ENCODE measurements at regions not wholly inside any gene's neighbourhood (a gene's known extent, or its start where the extent isn't known, plus 50 kb on each side); places are given as distances from the start of the nearest gene placed in this dataset.

- Histone ChIP-seq H3K27ac (ENCODE audit: low read depth in 2 of 2, low read length in 2 of 2) (no peak overlapping the region), H3K4me1 (ENCODE audit: control insufficient read depth in 2 of 3, insufficient read depth in 2 of 3, low read depth in 1 of 3, low read length in 3 of 3) (peaks cover 0 to 8% (median 7%) of the 10 kb centered on the region in 3 donors), H3K9ac (ENCODE audit: low read length in 3 of 3) (no peak overlapping the region), H3K9me3 (ENCODE audit: control insufficient read depth in 2 of 3, insufficient read depth in 1 of 3, low read length in 3 of 3) (no peaks in the 10 kb centered on the region), H3K27me3 (ENCODE audit: control insufficient read depth, insufficient read depth, low read length) (no peaks in the 10 kb centered on the region), H3K36me3 (ENCODE audit: control insufficient read depth in 2 of 3, insufficient read depth in 3 of 3, low read length in 3 of 3) (no peaks in the 10 kb centered on the region), H3K4me3 (ENCODE audit: low read length in 3 of 3) (no peak overlapping the region)
- intact Hi-C loops (cut with DNase I), result no loop called here
- FAIRE-seq, result no peak
- no peak for DNase-seq
- TF ChIP-seq CTCF (IDR thresholded peaks at IDR 0.05; ENCODE audit: borderline replicate concordance, extremely low read depth, insufficient read depth), result no peak
Observed at GRCh38 chr4:123476089-123476488, 79.5 kb downstream of the SPRY1 start.

- peaks cover 0 to 8% (median 7%) of the 10 kb centered on the region in 3 donors for H3K4me1 ChIP-seq (ENCODE audit: control insufficient read depth in 2 of 3, insufficient read depth in 2 of 3, low read depth in 1 of 3, low read length in 3 of 3)
- no peaks in the 10 kb centered on the region for H3K36me3 ChIP-seq (ENCODE audit: control insufficient read depth in 2 of 3, insufficient read depth in 3 of 3, low read length in 3 of 3)
- DNase-seq (peak in 2 of 5 donors; percentile 14 to 28), FAIRE-seq (no peak)
- no peaks in the 10 kb centered on the region for H3K27me3 ChIP-seq (ENCODE audit: control insufficient read depth, insufficient read depth, low read length)
- TF ChIP-seq CTCF (IDR thresholded peaks at IDR 0.05; ENCODE audit: borderline replicate concordance, extremely low read depth, insufficient read depth), result no peak
- no peak overlapping the region for H3K27ac ChIP-seq (ENCODE audit: low read depth in 2 of 2, low read length in 2 of 2)
- H3K9ac ChIP-seq (ENCODE audit: low read length in 3 of 3), result no peak overlapping the region
- H3K9me3 ChIP-seq (ENCODE audit: control insufficient read depth in 2 of 3, insufficient read depth in 1 of 3, low read length in 3 of 3), result no peaks in the 10 kb centered on the region
- H3K4me3 ChIP-seq (ENCODE audit: low read length in 3 of 3), result peak overlapping the region in 1 of 3 donors; percentile 3
- intact Hi-C loops (cut with DNase I), result no loop called here
Observed at GRCh38 chr4:123477711-123478209, 81.2 kb downstream of the SPRY1 start.

GRCh38 chr4:123478859-123479345 is 82.3 kb downstream of the SPRY1 start:
- TF ChIP-seq CTCF (IDR thresholded peaks at IDR 0.05; ENCODE audit: borderline replicate concordance, extremely low read depth, insufficient read depth), result no peak
- DNase-seq, result peak in 4 of 5 donors; percentile 70 to 81 (median 76)
- intact Hi-C loops (cut with DNase I), result no loop called here
- Histone ChIP-seq H3K27ac (ENCODE audit: low read depth in 2 of 2, low read length in 2 of 2) (no peak overlapping the region), H3K9ac (ENCODE audit: low read length in 3 of 3) (no peak overlapping the region), H3K4me3 (ENCODE audit: low read length in 3 of 3) (no peak overlapping the region), H3K36me3 (ENCODE audit: control insufficient read depth in 2 of 3, insufficient read depth in 3 of 3, low read length in 3 of 3) (no peaks in the 10 kb centered on the region), H3K27me3 (ENCODE audit: control insufficient read depth, insufficient read depth, low read length) (no peaks in the 10 kb centered on the region), H3K9me3 (ENCODE audit: control insufficient read depth in 2 of 3, insufficient read depth in 1 of 3, low read length in 3 of 3) (no peaks in the 10 kb centered on the region), H3K4me1 (ENCODE audit: control insufficient read depth in 2 of 3, insufficient read depth in 2 of 3, low read depth in 1 of 3, low read length in 3 of 3) (peaks cover 0 to 8% (median 7%) of the 10 kb centered on the region in 3 donors)
- no peak for FAIRE-seq

- Histone ChIP-seq H3K36me3 (ENCODE audit: control insufficient read depth in 2 of 3, insufficient read depth in 3 of 3, low read length in 3 of 3) (no peaks in the 10 kb centered on the region), H3K27me3 (ENCODE audit: control insufficient read depth, insufficient read depth, low read length) (no peaks in the 10 kb centered on the region), H3K4me3 (ENCODE audit: low read length in 3 of 3) (no peak overlapping the region), H3K9ac (ENCODE audit: low read length in 3 of 3) (no peak overlapping the region), H3K9me3 (ENCODE audit: control insufficient read depth in 2 of 3, insufficient read depth in 1 of 3, low read length in 3 of 3) (no peaks in the 10 kb centered on the region), H3K27ac (ENCODE audit: low read depth in 2 of 2, low read length in 2 of 2) (no peak overlapping the region), H3K4me1 (ENCODE audit: control insufficient read depth in 2 of 3, insufficient read depth in 2 of 3, low read depth in 1 of 3, low read length in 3 of 3) (peaks cover 0 to 8% (median 7%) of the 10 kb centered on the region in 3 donors)
- TF ChIP-seq CTCF (IDR thresholded peaks at IDR 0.05; ENCODE audit: borderline replicate concordance, extremely low read depth, insufficient read depth), result no peak
- no peak for FAIRE-seq
- DNase-seq, result no peak
- intact Hi-C loops (cut with DNase I), result no loop called here
Observed at GRCh38 chr4:123479944-123480343, 83.3 kb downstream of the SPRY1 start.
